ENCODE measurements at regions not wholly inside any gene's neighbourhood (a gene's known extent, or its start where the extent isn't known, plus 50 kb on each side); places are given as distances from the start of the nearest gene placed in this dataset.

GRCh38 chr22:49373289-49373666 lies 454.4 kb downstream of the BRD1 start:
- ChIA-PET CTCF (no interaction called here), POLR2A (no interaction called here)
- Histone ChIP-seq H3K4me1 (ENCODE audit: control insufficient read depth, insufficient read depth, low read length) (no peaks in the 10 kb centered on the region), H3K27ac (ENCODE audit: extremely low read depth, low read depth, low read length) (no peak overlapping the region), H3K36me3 (ENCODE audit: control insufficient read depth in 2 of 2, insufficient read depth in 1 of 2, low read length in 2 of 2) (no peaks in the 10 kb centered on the region), H3K9me3 (ENCODE audit: control insufficient read depth, insufficient read depth, low read depth, low read length) (no peaks in the 10 kb centered on the region), H3K4me3 (ENCODE audit: low read depth, low read length) (no peak overlapping the region)
- no peak for TF ChIP-seq IKZF3 (tag by site-specific recombination; IDR thresholded peaks at IDR 0.05)
- no peak for TF ChIP-seq ZNF398 (tag by site-specific recombination; IDR thresholded peaks at IDR 0.05)
- no peak for TF ChIP-seq ZNF184 (tag by site-specific recombination; IDR thresholded peaks at IDR 0.05)
- TF ChIP-seq ZNF26 (tag by site-specific recombination; IDR thresholded peaks at IDR 0.05), result no peak
- TF ChIP-seq SCRT1 (tag by site-specific recombination; IDR thresholded peaks at IDR 0.05; ENCODE audit: borderline replicate concordance), result no peak
- no peak for TF ChIP-seq ZNF19 (tag by site-specific recombination; IDR thresholded peaks at IDR 0.05; ENCODE audit: low read depth)
- no peak for TF ChIP-seq ZBTB48 (tag by site-specific recombination; IDR thresholded peaks at IDR 0.05)
- no peak for TF ChIP-seq ZNF785 (tag by site-specific recombination; IDR thresholded peaks at IDR 0.05)

- Histone ChIP-seq H3K4me3 (ENCODE audit: low read depth, low read length) (no peak overlapping the region), H3K9me3 (ENCODE audit: control insufficient read depth, insufficient read depth, low read depth, low read length) (no peaks in the 10 kb centered on the region), H3K36me3 (ENCODE audit: control insufficient read depth in 2 of 2, insufficient read depth in 1 of 2, low read length in 2 of 2) (no peaks in the 10 kb centered on the region), H3K4me1 (ENCODE audit: control insufficient read depth, insufficient read depth, low read length) (no peaks in the 10 kb centered on the region), H3K27ac (ENCODE audit: extremely low read depth, low read depth, low read length) (no peak overlapping the region)
- CTCF ChIA-PET, result no interaction called here
- POLR2A ChIA-PET, result no interaction called here
- peak; percentile 51 for TF ChIP-seq GLIS1 (tag by site-specific recombination; IDR thresholded peaks at IDR 0.05)
- TF ChIP-seq ZNF544 (tag by site-specific recombination; IDR thresholded peaks at IDR 0.05), result no peak
- no peak for TF ChIP-seq RBAK (tag by site-specific recombination; IDR thresholded peaks at IDR 0.05)
- TF ChIP-seq KLF9 (tag by site-specific recombination; IDR thresholded peaks at IDR 0.05; ENCODE audit: low read depth), result no peak
- TF ChIP-seq EGR2 (tag by site-specific recombination; IDR thresholded peaks at IDR 0.05; ENCODE audit: low read depth), result 0 out of 2 replicates have a peak, but pooled peaks have one; percentile 37
- no peak for TF ChIP-seq IKZF3 (tag by site-specific recombination; IDR thresholded peaks at IDR 0.05)
- TF ChIP-seq SP2 (tag by site-specific recombination; IDR thresholded peaks at IDR 0.05), result peak; percentile 67
- no peak for TF ChIP-seq SP3 (tag by site-specific recombination; IDR thresholded peaks at IDR 0.05)
- no peak for TF ChIP-seq ZBTB48 (tag by site-specific recombination; IDR thresholded peaks at IDR 0.05)
- no peak for TF ChIP-seq ZNF555 (tag by site-specific recombination; conservative IDR thresholded peaks at IDR 0.05)
- TF ChIP-seq ZNF274 (IDR thresholded peaks at IDR 0.05; ENCODE audit: low read length), result no peak
- TF ChIP-seq ZNF274 (tag by site-specific recombination; IDR thresholded peaks at IDR 0.05; ENCODE audit: borderline replicate concordance), result no peak
- 0 out of 2 replicates have a peak, but pooled peaks have one; percentile 24 for TF ChIP-seq KLF17 (tag by site-specific recombination; IDR thresholded peaks at IDR 0.05)
- peak; percentile 79 for TF ChIP-seq ZIC2 (tag by site-specific recombination; IDR thresholded peaks at IDR 0.05)
- TF ChIP-seq ZFHX2 (tag by site-specific recombination; conservative IDR thresholded peaks at IDR 0.05), result 0 out of 2 replicates have a peak, but pooled peaks have one; percentile 23
- no peak for TF ChIP-seq CTCF (tag by site-specific recombination; IDR thresholded peaks at IDR 0.05)
Measured at GRCh38 chr22:49372530-49373288, 455.0 kb downstream of the BRD1 start.
